HG03565 (cell line): ENCODE measurements at regions not wholly inside any gene's neighbourhood (a gene's known extent, or its start where the extent isn't known, plus 50 kb on each side); places are given as distances from the start of the nearest gene placed in this dataset.
A peak's percentile ranks its signal among the peaks of the same experiment; 100 is the strongest.
"Not testable (repeated sequence)": the region's sequence is repeated elsewhere in the genome, so short reads cannot be mapped to it uniquely, and the experiment has no call there.

Experiments
- ATAC-seq: cut with Tn5 transposase; IDR thresholded peaks from one replicate; pipeline ENCODE4 v1.9.1; 2021; ENCODE audit warnings: mild to moderate bottlenecking, moderate library complexity; ENCODE audit not compliant: unreplicated experiment

DNA sequence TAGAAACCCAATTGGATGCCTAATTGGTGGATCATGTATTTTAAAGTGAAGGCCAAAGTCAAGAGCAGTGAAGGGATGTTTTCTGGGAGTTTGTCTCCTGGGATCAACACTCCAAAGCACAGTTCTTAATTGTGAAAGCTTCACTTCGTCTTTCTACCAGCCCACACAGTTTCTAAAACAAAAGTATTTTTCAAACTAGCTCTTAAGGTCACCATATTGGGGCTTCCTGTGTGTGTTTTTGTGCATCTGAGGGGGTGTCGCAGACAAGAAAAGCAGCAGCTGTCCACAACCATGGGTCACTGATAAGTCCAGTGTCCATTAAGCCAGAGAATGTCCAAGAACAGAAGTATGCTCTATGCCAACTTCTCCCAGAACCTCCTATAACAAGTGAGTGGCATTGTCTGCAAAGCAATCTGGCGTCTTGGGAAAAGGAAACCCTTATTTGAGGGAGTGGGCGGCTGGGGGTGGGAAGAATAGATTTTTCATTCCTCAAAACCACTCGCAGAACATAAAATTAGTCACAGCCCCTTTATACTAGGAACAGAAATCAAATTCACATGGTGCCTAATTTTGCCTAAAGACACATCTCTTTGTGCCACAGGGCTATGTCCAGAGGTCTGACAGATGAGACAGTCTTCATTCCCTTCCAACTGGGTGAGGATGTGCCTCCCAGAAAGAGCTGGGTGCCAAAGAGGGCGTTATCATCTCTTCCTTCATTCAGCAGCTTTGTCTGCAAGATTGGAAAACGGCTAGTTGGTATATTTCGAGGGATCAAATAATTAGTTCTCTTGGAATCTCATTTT, 610.4 kb downstream of the BCOR start:
- no peak for ATAC-seq

DNA sequence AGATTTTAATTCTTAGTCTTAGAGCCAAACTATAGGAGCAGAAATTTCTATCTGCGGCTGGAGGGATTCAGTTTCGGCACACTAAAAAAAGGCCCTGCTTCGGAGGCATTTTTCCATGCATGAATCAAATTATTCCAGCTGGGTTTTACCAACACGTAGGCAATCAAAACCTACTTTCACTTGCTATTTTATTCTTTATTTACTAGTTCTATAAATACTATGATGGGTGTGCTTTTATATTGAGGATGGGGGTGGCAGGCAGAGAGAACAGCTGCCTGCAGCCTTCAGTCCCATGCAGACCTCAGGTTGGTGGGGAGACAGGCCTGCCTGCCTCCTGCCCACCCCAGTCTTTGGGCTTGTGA, 609.8 kb downstream of the BCOR start:
- no peak for ATAC-seq

DNA sequence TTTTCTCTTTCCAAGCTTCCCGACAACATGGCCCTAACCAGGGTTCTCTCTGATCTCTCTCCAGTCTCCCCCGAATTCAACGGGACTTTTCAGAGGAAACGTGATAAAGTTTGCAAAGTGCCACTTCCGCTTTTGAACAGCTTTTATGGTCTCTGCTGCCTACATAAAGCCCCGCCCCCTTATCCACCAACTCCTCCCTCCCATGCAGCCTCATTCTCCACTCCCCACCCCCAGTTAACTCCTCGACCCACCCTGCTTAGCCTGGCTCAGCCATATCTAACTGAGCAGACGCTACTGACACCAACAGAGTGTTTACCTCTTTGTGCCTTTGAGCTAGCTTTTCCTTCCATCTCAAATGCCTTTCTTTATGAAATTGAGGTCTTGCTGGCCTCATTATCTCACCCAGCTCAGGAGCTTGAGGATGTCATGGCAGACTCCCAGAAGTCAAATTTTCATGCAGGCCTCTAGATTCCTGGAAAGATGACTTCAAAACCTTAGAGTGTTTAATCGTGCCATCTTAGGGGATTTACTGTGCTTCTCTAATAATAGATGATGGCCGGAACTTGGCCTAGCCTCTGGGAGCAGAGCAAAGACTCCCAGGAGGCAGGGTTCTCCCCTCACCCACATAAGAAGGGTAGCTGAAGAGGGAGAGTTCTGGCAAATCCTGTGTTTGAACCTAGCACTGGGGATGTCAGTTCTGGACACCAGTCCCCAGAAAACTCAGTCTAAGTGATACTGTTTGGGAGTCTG, 606.0 kb downstream of the BCOR start:
- peak; percentile 39 for ATAC-seq

DNA sequence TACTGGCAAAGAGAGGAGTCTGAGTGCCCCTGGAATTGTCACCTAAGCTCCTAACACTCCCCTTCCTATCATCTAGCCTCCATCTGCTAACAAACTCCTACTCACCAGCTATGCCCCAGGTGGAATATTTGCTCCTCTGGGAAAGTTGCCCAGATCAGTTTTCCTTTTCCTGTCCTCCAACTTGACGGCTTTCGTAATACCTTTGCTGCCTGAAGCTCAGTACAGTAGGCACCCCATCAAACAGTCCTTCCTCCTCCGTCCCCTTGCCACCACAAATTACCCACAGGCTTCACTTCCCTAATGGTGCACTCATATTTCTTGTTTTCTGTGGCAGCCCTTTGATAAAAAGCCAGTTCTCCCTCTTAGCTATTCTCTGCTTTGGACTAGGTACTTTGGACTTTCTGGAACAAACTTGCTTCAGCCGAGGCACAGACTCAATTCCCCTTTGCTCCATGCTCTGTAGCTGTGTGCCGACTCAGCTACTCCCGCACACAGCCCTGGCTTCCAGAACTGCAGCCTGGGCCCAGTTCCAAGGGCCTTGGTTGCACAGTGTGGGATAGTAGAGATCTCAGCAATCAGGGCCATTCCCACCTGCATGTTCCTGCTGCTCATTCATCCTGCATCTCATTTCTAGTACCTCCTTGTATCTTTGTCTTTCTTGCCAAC, 605.1 kb downstream of the BCOR start:
- no peak for ATAC-seq

DNA sequence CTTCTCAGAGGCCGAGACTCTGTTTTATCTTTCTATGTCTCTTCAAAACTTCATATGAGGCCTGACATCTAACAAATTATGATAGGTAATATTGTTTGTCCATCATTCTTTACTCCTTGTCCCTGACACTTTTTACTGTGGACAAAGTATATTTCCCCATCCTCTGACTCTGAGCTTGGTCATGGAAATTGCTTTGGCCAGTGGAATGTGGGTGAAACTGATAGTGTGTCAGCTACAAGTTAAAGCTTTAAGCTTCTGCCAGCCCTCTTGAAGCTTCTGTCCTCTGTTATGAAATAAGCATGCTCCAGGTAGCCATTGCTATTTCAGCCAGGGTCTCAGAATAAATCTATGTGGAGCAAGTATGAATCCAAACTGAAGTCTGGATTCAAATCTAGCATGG, 604.6 kb downstream of the BCOR start:
- no peak for ATAC-seq

DNA sequence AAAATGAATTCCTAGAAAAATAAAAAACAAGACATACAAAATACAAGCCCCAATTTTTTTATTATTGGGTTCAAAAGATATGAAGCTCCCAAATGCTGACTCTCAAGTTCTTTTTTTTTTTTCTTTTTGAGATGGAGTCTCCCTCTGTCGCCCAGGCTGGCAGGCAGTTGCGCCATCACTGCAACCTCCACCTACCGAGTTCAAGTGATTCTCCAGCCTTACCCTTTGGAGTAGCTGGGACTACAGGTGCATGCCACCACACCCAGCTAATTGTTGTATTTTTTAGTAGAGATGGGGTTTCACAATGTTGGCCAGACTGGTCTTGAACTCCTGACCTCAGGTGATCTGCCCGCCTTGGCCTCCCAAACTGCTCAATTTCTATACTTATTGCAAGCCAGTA, 600.6 kb downstream of the BCOR start:
- not testable (repeated sequence) for ATAC-seq

DNA sequence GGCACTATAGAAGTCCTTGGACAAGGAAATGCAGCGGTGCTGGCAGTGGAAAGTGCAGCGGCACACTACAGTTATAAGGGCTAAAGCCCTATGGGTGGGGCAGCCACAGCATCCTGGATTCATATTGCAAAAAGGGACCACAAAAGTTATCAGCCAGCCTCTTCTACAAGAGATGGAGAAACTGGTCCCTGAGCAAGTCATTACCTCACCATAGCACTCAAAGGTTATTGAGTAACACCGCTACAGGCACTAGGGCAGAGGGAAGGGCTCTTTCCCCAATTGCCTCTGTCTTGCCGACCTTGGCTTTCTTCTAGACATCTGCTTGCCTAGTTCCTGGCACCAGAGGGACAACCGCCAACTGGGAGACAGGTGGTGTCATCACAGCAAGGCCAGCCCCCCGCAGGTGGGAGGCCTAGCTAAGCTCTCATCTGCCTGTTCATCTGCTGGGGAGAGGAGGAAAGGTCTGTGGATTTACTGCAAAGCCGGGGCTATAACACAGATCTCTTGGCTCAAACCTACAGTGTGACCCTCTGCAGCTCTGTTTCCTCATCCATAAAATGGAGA, 600.0 kb downstream of the BCOR start:
- ATAC-seq: no peak

DNA sequence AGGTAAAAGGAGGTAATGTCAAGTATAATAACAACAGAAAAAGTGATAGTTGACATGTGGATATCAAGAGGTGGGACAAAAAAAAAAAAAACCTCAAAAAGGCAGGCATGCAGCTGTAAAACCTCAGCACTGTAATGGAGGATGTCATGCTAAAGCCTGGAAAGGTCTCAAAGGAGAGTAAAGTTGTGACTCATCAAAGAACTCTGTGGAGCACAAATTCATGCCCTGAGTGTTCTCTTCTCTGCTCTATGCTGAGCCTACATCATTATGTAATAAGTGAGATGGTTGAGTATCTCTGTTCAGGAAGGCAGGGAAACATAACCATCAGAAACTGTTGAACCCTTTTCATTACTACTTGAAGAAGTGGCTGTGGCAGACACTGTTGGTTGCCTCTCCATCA, 597.8 kb downstream of the BCOR start:
- ATAC-seq: no peak

DNA sequence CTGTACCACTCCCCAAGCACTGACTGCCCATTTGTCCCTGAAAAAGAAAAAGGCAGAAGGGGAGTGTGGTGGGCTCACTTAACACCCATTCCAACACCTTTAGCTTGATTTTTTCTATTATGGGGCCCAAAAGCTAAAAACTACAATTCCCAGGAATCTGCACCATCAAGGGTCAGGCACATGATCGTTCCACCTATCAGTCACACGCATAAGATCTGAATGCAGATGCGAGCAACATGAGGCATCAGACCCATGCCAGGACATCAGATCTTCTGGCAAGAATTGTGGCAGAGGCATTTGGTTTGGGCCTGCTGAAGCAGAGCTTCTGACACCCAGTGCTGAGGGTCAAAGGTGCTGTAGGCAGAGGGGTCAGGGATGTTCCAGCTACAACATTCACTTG, 595.9 kb downstream of the BCOR start:
- no peak for ATAC-seq

DNA sequence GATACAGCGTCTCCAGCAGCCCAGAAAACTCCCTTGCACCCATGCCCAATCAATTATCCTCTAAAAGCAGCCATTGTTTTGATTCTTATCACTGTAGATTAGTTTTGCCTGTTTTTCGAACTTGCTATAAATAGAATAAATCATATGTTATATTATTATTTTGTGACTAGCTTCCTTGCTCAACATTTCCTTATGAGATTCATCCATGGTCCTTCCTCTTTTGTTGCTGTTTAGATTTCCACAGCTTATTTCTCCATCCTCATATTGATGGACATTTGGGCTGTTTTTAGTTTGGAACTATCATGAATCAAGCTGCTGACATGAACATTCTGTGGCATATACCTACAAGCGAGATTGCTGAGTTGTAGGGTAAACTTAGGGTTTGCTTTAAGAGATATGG, 595.3 kb downstream of the BCOR start:
- ATAC-seq: no peak

DNA sequence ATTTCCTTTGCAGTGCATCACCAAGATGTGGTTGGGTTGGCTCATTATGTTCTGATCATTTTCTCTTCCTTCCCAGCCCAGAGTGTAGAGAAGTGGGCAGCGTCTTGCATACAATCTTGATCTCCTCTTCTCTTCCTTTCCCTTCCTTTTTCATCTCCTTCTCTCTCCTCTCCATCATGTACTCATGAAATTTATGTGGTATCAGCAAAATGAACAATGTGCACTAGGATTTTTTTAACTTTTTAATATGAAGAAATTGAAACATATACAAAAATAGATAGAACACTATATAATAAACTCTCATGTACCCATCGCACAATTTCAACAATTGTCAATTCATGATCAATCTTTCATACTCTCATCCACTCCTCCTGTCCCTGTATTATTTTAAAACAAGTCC, 593.5 kb downstream of the BCOR start:
- ATAC-seq: no peak

DNA sequence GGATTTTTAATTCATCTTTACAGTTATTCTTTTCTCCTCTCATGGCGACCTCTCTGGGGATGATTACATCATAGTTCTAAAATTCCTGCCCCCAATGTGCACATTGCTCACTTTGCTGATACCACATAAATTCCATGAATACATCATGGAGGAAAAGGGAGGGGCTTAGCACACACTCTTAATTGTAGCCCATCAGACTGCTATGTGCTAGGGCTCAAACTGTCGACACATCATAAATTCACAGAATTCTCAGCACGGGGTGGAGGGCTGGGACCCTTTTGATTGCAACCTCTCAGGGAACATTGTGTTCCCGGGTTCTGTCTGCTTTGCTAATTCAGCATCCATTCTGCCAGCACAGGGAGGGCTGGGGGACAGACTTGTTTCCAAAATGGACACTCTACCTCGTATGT, 592.9 kb downstream of the BCOR start:
- no peak for ATAC-seq

DNA sequence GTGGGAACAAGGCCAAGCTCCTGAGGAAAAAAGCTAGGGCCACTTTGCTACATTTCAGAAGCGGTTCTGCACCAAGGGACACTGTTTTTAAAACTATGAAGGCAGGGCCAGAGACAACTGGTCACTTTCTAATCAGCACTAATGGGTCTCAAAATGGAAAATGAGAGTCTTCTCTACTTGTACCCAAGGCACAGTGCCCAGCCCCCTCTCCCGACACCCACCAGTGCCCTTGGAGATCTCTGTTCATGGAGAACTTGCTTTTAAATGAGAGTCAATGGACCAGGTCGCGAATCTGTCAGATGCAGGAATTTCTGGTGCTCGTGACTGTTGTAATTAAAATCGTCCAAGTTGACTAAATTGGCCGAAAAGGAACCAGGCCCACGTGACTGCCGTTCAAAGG, 591.6 kb downstream of the BCOR start:
- ATAC-seq: no peak

DNA sequence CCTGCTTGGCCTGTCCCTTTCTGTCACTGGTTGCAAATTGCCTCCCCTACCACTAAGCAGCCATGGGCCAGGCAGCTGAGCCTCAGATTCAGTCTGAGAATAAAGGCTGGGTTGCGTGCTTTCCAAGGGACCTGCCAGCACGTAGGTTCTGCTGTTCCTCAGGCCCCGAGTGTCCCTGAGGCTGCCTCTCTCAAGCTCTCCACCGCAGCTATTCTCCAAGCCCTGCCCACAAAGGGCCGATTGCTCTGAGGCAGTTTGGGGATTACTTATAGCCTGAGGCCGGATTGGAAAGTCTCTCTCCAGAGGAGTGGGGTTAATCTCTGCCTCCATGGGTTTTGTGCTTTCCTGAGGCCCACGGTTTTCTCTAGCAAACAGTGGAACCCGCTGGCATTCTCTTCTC, 590.7 kb downstream of the BCOR start:
- ATAC-seq: no peak

DNA sequence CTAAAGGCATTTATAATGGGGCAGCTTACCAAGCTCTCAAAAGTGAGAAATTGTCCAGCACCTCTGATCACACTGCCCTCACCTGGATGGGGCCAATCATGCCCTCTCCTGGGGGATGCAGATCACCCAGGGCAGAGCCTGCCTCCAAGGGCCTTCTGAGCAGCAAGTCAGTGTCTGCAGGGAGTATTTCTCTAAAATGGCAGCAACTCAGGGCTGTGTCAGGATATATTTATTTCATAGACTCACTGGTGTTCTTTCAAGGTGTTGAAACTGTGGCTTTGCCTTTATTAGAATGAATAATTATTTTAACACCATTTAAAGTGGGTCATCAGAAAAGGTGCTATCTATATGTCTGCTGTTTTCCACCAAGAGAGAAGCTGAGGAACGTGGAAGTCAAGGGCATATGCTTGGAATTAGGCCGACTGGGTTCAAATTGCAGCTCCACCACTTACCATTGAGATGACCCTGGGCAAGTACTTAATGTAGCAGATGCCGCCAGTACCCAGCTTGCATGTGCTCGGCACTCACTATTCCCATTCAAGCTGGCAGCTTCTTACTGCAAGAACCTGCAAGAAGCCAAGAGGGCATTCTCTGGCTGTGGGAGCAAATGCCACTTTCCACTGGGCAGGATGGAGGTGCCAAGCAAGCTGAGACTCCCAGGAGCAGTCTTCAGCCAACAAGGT, 590.0 kb downstream of the BCOR start:
- ATAC-seq: no peak

DNA sequence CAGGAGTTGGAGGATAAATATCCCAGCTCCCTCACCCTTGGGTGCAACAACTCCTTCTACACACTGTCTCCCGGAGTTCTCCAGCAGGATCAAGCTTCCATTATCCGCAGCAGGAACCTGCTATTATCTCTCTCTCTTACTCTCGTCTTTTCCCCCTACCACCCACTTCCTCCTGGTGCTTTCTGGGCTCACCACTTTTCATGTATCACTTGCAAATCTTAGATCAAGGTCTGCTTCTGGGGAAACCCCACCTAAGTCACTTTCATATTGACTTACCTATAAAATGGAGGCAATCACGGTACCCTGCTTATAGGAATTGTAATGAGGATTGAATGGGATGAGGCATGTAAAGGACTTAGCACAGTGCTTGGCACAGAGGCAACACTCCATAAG, 589.5 kb downstream of the BCOR start:
- no peak for ATAC-seq

DNA sequence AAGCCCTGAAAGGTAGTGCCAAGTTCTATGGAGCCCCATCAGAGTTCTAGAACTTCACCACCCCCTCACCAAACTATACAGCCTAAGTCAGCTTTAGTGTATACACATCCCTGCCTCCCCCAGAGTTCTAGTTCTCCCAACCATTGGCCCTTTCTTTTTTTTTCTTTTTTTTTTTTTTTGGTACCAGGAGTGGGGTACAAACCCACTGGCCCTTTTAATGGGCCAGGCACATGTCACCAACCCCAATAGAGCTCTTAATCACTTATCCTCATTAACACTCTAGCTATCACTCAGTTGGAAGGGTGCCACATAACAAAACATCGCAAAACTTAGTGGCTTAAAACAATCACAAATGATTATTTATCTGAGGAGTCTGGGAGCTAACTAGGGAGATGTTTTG, 588.6 kb downstream of the BCOR start:
- no peak for ATAC-seq

DNA sequence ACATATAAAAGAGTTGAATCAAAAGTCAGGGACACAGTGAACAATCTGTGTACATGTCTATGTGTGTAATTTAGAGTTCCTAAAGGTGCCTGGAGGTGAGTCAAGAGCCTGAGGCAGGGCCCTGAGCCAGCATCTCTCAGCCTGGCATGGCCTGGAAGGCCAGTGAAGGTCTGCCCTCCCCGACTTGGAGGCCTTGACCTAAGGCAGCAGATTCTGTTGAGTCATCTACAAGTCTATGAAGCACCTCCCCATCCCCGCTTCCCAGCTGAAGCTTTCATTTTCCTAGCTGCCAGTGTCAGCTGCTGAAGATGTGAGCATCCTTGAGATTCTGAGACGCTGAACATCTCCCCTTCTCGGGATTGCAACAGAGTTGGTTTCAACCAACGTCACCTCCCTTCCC, 583.9 kb downstream of the BCOR start:
- no peak for ATAC-seq

DNA sequence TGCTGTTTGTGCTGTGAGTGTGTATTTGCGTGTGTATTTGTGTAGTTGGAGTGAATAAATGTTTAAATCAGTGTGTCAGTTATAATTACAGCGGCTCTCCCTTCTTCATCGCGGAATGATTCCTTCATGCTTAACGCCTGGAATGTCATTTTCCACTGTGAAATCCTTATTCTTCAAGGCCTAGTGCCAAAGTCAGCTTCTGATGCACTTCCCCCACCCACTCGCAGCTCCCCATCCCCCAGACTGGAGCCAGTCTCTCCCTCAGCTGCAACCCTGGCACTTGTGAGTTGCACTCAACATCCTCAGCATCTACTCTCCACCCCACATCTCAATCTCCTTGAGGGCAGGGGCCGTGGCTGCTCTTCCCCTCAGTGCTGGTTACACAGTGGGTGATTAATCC, 583.0 kb downstream of the BCOR start:
- no peak for ATAC-seq

DNA sequence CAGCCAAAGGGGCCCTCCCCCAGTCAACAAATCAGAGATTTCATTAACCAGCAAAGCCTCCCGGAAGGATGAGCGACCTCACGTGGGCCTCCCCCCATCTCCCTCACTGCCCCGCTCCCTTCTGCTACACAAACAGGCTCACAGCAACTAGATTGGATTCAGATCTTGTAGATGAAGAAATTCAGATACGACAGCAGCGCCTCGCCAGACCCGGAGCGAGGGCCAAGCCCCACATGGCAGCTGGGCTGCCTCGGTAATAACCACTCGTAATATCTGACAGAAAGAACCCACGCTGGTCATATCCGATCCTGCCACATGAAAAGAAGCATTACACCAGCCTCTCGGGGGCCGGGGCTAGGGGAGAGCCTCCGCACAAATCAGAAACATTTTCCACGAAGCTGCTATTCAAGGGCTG, 581.3 kb downstream of the BCOR start:
- ATAC-seq: no peak

DNA sequence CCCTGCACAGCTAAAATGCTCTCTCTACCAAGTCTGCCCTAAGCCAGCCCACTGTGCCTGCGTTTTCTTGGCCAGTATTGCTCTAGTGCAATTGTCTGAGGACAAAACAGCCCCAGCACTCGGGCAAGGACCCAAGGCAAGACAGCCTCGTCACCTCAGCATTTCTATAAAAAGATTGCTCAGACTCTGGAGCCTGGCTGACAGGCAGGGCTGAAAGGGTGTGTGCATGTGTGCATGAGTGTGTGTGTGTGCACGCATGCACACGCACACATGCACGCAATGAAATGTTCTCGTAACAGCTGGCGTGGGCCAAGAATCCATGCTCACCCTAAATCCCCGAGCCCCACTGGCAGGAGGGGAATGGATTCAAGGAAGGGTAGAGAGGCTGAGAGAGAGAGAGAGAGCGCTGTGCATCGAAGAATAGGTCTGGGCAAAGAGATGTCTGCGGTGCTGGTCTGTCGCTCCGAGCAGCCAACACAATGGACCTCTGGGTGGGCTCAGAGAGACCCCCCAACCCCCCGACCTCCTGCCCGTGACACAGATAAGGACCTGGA, 579.2 kb downstream of the BCOR start:
- no peak for ATAC-seq
